ENCODE measurements at regions not wholly inside any gene's neighbourhood (a gene's known extent, or its start where the extent isn't known, plus 50 kb on each side); places are given as distances from the start of the nearest gene placed in this dataset.

- no peak for FAIRE-seq
- no peak overlapping the region for H3K4me3 ChIP-seq (ENCODE audit: low read depth, low read length)
- no peaks in the 10 kb centered on the region for H3K27me3 ChIP-seq (ENCODE audit: control insufficient read depth, insufficient read depth, low read length)
- no peak for DNase-seq (ENCODE audit: low read depth)
- H3K36me3 ChIP-seq (ENCODE audit: control insufficient read depth, insufficient read depth, low read length): no peaks in the 10 kb centered on the region
- TF ChIP-seq CTCF (IDR thresholded peaks at IDR 0.05; ENCODE audit: insufficient read depth, low read length, severe bottlenecking): no peak
Observed at GRCh38 chr16:26643519-26643918, 423.2 kb upstream of the C16orf82 start.

GRCh38 chr16:26644912-26645543 is 421.7 kb upstream of the C16orf82 start:
- H3K4me3 ChIP-seq (ENCODE audit: low read depth, low read length): no peak overlapping the region
- no peak for DNase-seq (ENCODE audit: low read depth)

GRCh38 chr16:26645614-26646013 is 421.1 kb upstream of the C16orf82 start:
- FAIRE-seq: no peak
- TF ChIP-seq CTCF (IDR thresholded peaks at IDR 0.05; ENCODE audit: insufficient read depth, low read length, severe bottlenecking): no peak
- Histone ChIP-seq H3K36me3 (ENCODE audit: control insufficient read depth, insufficient read depth, low read length) (no peaks in the 10 kb centered on the region), H3K4me3 (ENCODE audit: low read depth, low read length) (no peak overlapping the region), H3K27me3 (ENCODE audit: control insufficient read depth, insufficient read depth, low read length) (no peaks in the 10 kb centered on the region)
- DNase-seq (ENCODE audit: low read depth): no peak

More at GRCh38 chr16:26644912-26645543, 421.7 kb upstream of the C16orf82 start:
- Histone ChIP-seq H3K36me3 (ENCODE audit: control insufficient read depth, insufficient read depth, low read length) (no peaks in the 10 kb centered on the region), H3K27me3 (ENCODE audit: control insufficient read depth, insufficient read depth, low read length) (no peaks in the 10 kb centered on the region)
- TF ChIP-seq CTCF (IDR thresholded peaks at IDR 0.05; ENCODE audit: insufficient read depth, low read length, severe bottlenecking): no peak
- no peak for FAIRE-seq

GRCh38 chr16:26647870-26648269 is 418.9 kb upstream of the C16orf82 start:
- H3K27me3 ChIP-seq (ENCODE audit: control insufficient read depth, insufficient read depth, low read length): no peaks in the 10 kb centered on the region
- H3K36me3 ChIP-seq (ENCODE audit: control insufficient read depth, insufficient read depth, low read length): no peaks in the 10 kb centered on the region
- FAIRE-seq (no peak), DNase-seq (ENCODE audit: low read depth) (no peak)
- no peak overlapping the region for H3K4me3 ChIP-seq (ENCODE audit: low read depth, low read length)
- TF ChIP-seq CTCF (IDR thresholded peaks at IDR 0.05; ENCODE audit: insufficient read depth, low read length, severe bottlenecking): no peak

- no peak for TF ChIP-seq CTCF (IDR thresholded peaks at IDR 0.05; ENCODE audit: insufficient read depth, low read length, severe bottlenecking)
- FAIRE-seq: no peak
- Histone ChIP-seq H3K27me3 (ENCODE audit: control insufficient read depth, insufficient read depth, low read length) (no peaks in the 10 kb centered on the region), H3K4me3 (ENCODE audit: low read depth, low read length) (no peak overlapping the region), H3K36me3 (ENCODE audit: control insufficient read depth, insufficient read depth, low read length) (no peaks in the 10 kb centered on the region)
- no peak for DNase-seq (ENCODE audit: low read depth)
Observed at GRCh38 chr16:26648851-26649250, 417.9 kb upstream of the C16orf82 start.

Measured in bronchial epithelial cell (primary cell).